T follicular helper cell (primary cell): ENCODE measurements at regions not wholly inside any gene's neighbourhood (a gene's known extent, or its start where the extent isn't known, plus 50 kb on each side); places are given as distances from the start of the nearest gene placed in this dataset.
"Not testable (repeated sequence)": the region's sequence is repeated elsewhere in the genome, so short reads cannot be mapped to it uniquely, and the experiment has no call there.

Source experiments
- DNase-seq: peaks from one replicate; pipeline ENCODE4 v3.0.0-alpha.2; 2020; ENCODE audit warnings: low read depth

DNA sequence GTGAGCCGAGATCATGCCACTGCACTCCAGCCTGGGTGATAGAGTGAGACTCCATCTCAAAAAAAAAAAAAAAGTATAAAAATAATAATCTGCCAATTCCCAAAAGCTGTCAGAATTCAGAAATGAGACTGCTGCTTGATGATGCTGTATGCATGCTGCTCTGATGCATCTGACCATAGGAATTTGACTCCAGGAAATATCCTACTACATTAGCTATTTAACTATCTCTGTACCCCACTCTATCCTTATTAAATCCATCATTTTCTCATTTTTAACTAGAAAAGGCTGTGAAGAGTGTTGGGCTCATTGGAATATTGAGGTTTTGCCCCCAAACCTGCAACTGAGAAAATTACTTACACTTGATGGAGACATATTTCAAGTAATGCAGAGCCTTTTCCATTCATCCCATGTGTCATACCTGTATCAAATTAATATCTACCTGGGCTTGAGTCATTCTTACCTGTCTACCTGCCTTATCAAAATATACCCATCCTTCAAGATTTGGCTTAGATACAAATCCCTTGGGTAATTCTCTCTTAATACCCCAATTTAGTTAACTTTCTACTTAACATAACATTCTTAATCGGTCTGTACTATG, 135.2 kb upstream of the PREP start:
- DNase-seq, result no peak

DNA sequence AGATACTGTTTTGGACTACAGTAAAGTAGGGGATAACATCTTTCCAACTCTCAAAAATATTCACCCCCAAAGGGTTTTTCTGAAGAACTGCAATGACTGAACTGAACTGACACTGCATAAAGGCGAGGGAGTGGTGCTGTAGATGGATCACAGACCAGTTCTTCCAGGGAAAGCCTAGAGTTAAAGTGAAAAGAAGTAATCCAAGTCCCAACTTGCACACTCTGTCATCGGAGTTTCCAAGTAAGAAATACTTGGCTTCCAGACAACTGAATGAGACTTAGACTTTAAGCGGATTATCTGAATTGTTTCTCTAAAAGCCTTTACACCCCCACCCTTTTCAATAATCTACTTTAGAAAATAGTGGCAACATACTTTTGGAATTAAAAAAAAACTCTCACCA, 134.1 kb upstream of the PREP start:
- DNase-seq, result no peak

DNA sequence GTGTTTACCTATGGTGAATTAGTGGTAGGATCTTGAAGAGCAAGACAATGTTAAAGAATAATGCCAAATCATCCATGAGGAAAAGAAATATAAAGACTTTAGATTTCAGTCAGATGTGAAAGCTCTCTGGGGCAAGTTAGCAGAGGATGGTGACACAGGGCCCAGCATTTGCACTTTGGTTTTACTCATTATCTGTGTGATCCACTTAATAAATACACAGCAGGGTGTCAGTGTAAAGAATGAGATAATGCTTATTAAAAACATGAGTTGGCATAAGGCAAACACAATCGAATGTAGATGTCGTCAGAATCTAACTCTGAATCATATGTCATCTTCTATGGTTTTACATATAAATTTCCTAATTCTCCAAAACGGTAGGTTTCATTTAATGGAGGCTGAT, 130.4 kb upstream of the PREP start:
- DNase-seq, result no peak

DNA sequence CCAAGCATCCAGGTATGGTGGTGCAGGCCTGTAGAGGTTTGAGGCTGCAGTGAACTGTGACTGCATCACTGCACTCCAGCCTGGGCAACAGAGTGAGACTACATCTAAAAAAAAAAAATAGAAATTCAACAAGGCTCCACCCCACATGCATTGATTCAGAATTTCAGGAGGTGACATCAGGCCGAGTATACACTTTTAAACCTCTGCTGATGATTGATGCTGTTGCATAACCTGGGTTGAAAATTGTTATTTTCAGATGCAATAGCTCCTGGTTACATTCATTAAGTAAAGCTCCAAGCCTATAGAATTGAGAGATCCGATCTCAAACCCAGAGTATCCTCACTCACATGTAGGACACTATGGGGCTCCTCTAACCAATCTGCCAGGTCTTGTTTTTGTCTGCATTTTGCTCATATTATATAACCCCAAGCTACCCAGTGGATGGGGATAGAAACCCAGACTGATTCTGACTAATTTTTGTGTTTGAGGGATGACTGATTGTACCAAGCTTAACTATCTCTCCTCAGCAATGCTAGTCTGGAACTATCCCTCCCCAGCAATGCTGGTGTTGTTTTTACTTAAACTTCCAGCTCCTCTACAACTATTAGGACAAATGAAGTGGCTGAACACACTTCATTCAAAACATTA, 123.5 kb upstream of the PREP start:
- DNase-seq, result no peak

DNA sequence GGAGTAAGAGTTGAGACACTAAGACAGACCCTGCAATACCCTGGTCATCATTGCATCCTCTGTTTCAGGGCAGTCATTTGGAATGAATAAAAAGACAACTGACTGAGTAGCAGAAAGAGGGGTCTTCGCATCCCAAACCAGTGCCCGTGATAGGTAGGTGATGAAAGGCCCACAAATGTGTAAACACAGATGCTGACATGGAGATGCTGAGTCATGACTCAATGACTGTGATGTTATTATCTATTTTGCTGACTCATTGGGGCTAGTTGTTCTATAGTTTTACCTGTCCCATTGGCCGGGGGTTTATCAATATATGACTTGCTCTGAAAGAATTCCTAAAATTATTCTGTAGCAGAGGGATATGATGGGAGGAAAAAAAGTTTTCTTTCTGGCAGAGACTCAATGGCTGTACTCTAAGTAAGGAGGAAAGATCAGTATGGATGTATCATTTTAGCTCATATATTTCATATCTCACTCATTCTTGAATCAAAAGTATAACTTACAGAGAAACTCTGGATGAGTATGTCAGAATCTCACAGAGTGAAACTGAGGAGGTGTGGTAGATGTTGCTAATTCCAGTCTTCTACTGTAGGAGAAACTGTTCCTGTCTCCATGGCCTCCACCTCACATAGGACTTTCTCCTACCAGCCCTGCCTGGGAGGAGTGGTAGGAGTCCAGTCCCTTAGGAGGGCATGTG, 119.9 kb upstream of the PREP start:
- no peak for DNase-seq

DNA sequence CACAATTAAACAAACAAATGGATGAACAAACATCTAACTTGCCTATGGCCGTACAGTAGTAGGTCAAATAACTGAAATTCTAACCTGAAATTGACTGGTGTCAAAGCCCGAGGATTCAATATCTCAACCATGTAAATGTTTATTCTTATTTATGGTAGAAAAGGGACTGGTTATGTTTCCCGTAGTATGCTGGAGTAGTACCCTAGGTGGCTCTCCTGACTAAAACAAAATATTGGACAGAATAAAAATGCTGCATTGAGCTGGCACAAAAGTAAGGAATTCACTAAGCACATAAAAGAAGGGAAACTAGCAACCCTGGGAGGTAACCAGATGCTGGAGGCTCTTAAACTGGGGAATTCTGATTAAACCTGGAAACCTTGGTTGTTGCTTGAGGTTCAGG, 117.1 kb upstream of the PREP start:
- DNase-seq, result no peak

DNA sequence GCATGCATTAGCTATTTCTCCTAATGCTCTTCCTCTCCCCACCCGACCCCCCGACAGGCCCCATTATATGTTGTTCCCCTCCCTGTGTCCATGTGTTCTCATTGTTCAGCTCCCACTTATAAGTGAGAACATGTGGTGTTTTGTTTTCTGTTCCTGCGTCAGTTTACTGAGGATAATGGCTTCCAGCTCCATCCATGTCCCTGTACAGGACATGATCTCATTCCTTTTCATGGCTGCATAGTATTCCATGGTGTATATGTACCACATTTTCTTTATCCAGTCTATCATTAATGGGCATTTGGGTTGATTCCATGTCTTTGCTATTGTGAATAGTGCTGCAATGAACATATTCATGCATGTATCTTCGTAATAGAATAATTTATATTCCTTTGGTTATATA, 116.1 kb upstream of the PREP start:
- DNase-seq, result not testable (repeated sequence)

DNA sequence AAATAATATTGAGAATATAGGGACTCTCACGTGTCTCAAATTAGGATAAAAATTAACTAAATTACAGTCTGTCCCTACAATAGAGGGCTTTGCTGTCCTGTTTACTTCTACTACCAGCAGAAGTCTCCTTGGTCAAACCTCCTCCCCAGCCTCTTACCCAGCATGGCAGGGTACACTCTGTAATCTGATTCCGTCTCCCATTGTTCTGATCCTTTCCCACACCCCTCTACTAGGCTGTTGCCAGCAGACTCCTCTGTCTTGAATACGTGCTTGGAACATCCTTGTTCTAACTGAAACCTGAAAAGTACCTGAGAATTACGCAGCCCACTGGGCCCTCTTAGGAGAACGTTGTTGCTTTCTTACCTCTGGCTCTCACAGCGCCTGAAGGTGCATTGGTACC, 112.2 kb upstream of the PREP start:
- DNase-seq, result no peak

DNA sequence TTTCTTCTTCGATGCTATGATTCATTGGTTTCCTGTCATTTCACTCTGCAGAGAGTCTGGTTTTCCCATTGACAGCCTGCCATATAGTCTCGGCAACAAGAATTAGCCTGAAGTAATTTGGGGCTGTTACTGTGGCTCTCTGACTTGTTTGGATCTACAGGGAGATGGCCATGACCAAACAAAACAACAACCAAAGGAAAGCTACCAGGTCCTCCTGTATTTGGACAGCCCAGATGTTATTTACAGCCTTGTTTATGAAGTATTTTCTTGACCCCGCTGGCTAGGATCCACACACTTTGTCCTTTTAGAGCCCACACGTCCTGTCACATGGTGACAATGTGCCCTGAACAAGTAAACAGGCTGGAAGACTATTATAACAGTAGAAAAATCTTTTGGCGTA, 111.4 kb upstream of the PREP start:
- DNase-seq, result no peak

DNA sequence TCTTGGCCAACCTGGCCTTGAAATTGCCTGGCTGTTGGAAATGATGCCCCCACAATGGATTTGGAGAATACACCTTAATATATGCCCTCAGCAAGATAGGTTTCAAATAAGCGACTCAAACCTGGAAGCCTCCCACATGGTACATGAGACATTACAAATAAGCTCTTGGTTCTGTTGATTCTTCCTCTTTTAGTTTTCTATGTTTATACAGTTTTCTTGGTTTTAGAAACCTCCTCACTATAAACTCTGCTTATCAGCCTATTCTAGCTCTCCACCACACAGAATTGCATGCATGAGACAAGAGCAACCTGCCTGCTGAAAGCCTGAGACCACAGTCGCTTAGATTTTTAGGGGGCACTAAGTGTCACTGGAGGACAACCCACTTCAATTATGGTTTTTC, 108.8 kb upstream of the PREP start:
- DNase-seq, result no peak

DNA sequence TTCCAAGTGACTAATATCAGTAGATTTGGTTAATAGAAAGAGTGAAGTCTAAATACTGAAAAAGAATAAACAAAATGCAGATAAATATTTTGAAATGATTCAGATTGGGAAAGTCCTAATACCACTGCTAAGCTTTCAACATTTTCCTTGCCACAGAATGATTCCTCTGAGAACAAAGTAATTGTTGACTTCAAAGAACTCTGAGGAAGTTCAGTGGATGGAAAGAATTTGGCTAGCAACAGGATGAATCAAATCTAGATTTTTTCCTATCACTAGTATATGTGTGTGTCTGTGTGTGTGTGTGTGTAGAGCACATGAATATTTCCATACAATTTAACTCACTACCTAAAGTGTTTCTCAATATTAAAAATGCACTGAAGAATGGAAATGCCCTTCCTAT, 107.9 kb upstream of the PREP start:
- no peak for DNase-seq

DNA sequence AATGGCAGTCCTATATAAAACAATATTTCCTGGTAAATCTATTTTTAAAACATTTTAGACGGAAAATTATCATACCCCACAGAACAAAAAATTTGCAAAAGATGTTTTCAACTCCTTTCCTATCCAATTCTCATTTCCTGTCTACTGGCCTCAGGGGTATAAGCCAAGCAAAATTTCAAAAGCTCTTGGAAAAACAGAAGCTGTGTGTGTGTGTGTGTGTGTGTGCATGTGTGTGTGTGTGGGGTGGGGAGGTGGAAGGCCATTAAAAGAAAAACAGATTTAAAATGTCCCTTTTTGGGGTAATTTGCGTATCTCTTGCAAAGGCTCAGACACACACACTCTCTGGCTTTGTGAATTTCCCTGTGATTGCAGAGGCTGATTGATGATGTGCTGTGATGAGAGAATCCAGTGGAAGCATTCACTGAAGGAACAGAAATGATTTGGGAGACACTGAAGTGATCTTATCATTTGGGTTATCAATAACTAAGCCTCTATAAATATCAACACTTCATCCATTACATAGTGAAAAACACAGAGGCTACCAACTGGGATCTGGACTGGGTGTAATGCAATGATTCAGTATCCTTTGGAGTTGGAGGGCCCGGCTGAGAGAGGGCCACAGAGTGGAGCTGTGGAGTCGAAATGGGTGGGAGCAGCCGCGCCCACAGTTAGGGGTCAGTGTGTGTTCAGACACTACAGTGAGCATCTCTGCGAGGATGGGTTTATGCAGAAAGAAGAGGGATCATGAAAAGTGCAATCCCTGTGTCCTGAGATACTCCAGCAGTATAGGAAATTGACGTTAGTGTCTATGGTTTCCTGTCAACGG, 106.8 kb upstream of the PREP start:
- no peak for DNase-seq

DNA sequence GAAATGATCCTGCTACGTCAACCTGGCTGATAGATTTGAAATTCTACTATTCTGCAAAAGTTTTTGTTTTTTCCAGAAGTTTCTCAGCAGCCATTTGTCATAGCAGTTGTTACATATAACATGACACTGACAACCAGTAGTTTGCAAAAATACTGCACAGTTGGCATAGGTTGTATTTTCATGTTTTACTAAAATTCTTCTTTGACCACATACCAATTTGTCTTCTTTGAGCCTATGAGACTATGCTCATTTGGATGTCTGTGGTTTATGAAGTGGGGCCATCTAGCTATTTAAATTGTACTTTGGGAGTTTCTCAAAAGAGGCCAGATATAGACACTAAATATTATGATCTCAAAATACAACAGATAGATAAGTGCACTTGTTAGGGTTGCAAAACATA, 104.9 kb upstream of the PREP start:
- no peak for DNase-seq

DNA sequence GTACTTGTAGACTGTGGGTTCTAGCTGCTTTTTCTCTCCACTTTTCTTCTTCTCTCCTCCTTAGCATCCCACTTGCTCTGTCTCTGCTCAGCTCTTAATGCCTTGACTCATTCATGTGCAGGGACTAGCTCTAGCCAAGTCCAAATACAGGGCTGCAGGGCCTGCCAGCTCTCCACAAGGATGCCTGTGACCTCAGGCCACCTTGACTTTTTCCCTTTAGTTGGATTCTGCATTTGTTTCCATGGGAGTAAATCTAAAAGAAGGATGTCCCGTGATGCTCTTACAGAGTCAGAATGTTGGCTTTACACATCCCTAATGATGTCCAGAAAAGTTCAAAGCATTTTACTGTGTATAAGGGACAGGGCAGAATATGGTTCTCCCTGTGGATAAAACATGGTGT, 101.8 kb upstream of the PREP start:
- DNase-seq, result no peak

DNA sequence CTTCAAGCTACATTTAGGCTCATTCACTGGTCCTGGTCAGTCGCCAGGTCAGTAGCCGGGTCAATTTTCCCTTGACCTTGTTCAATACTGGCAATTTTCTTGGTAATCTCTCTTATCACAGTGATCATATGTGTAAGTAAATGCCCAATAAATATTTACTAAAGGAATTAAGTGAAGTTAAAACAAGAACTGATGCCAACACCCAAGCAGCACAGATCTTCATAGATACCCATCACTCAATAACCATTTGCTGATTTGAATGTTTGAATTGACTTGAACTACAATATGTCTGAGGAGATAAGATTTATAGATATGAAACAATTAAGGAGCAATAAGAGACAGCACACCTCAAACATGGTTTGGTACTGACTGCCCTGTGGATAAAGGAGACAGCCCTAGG, 100.8 kb upstream of the PREP start:
- no peak for DNase-seq

DNA sequence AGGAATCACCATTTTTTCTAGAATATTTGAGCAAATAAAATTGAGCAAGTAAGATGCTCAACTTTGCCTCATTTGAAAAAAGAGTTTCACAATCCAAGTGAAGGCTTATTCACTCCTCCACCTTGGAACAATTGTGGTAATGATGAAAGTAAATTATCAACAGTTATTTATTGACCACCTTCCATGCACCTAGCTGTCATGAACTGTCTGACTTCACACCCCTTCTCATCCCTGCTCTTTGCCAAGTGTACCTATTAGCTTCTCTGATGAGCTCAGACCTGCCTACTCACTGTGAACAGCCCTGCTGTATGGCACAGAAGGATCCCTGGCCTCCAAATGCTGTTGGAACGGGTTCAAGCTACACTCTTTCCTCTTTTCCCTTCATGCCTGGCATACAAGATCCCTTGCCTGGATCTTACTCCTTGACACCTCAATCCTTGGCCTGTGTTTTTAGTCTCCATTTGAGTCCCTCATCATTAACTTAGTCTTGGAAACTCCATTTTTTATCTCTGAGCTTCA, 99.0 kb upstream of the PREP start:
- no peak for DNase-seq

DNA sequence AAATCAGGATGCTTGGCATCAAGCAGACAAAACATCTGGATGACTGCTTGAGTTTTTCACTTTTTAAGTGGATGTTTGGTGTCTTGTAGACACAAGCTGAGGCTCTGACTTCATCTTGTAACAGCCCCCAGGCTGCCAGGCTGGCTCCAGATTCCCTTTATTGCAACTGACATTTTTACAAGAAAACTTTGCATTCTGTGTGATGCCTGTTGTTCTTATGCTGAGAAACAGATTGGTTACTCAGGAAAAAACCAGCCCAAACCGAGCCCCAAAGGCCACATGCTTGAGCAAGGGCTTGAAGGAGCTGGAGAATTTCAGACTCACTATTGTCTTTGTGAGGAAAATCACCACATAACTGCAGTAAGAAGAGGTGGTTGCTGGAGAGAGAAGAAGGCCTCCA, 98.4 kb upstream of the PREP start:
- DNase-seq, result no peak

DNA sequence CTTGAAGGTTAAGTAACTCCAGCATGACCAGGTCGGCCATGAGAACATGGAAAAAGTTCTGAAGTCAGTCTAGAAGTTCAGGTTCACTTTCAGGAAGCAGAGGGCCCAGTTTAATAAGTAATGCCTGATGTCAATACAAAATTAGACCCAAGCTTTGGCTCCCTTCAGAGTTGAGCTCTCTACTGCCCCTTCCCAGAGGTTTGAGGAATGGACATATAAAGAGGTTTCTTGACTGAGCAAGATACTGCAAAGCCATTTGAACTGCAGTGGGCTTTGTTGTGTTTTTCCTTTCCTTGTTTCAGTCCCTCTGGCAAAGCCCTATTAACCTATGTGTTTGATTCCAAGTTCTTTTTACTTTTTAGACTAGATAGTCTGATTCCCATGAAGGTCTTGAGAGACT, 97.8 kb upstream of the PREP start:
- DNase-seq, result no peak

DNA sequence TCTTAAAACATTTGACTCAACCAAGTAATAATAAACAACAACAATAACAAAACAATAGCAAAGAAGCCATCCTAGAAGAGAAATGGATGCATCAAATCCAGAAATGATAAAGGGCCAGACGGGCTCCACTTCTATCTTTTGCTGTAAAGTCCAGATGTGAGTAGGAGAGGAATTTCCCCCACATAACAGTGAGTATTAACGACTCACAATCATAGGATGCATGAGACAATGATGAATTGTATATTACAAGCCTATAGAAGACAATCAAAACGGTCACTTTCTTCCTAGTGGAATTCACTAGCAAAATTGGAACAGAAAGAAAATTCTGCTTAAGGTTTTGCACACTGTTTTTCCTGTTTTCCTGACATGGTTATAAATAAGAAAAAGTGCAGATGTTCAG, 97.0 kb upstream of the PREP start:
- DNase-seq, result no peak

DNA sequence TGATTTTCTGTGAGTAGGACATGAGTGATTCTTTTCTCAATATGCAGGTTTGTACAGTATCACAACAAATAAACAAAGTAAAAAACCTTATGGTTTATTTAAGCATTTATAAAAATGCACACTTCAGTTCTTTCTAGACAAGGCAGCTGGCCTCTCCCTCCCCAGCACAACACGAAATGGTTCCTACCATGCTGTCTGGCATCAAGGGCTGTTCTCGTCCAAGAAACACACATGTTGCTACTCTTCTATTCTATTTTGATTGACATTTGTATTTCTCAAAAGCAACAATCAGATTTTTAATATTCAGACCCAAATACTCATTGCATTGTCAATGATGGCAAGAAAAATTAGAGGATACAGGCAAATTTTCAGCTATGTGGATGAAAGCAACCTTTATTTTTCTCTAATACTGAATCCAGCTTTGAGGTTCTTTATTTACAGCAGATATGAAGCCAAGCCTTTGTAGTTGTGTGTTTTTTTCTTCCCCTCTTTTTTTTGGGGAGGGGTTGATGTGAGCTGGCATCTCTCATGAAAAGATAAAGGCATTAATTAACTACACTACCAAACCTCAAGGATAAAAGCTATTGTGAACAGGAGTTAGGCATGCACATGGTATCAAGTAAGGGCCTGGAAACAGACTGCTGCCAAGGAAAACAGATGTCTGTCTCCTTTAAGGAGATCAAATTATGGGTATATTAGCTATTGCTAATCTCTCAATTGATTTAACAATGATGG, 96.4 kb upstream of the PREP start:
- DNase-seq, result no peak

DNA sequence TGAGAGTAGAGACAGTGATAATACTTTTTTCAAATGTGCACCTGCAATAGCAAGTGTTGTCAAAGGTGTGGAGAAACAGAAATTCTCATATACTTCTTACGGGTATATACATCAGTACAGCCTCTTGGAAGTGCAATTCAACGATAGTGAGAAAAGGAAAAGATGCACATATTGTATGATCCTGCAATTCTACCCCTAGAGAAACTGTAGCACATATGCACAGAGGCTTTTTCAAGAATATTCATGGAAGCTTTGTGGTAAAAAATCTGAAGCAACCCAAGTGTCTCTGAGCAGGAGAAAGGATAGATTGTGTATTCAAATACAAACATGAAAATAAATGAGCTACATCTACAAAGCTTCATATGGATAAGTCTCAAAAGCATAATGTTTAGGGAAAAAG, 94.7 kb upstream of the PREP start:
- no peak for DNase-seq

DNA sequence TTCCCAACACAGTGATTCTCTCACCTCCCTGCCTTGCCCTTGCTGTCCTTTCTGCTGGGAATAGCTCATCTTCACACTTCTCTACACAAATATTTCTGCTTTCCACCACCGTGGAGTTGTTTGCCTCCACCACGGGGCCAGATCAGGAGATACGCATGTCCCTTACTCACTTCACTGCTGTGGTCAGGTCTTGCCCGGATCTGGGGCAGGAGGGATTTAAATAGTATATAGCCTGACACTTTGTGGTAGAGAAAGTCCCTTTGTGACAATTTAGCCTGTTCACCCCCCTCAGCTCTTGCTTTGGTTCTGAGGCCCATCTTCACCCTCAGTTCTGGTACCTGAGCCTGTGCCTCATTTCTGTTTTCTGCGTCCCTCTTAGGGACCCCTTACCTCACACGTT, 92.6 kb upstream of the PREP start:
- DNase-seq, result no peak
